Lung (tissue), 11 donors: ENCODE measurements at regions not wholly inside any gene's neighbourhood (a gene's known extent, or its start where the extent isn't known, plus 50 kb on each side); places are given as distances from the start of the nearest gene placed in this dataset.

Source experiments
- ATAC-seq: fragments of 200-7000 bp; cut with Tn5 transposase; one replicate; pipeline ENCODE4 v1.9.1; 2020; ENCODE audit warnings: moderate number of reproducible peaks; ENCODE audit not compliant: insufficient read depth, low FRiP score
- DNase-seq, 3 donors: peaks; one replicate each; pipeline ENCODE4 v3.0.0-alpha.2; 2013 to 2017
- H3K27ac ChIP-seq, 2 donors: one replicate each; pipeline ENCODE4 v1.5.1; 2013; ENCODE audit warnings: mild to moderate bottlenecking in 2 of 2, moderate library complexity in 2 of 2, control low read depth in 1 of 2, inconsistent platforms in 1 of 2, low read depth in 1 of 2, low read length in 1 of 2
- H3K27me3 ChIP-seq, 3 donors: one replicate each; pipeline ENCODE4 v1.5.1; 2013; ENCODE audit warnings: low read length in 2 of 3; ENCODE audit not compliant: control insufficient read depth in 3 of 3, insufficient read depth in 3 of 3
- H3K36me3 ChIP-seq, 4 donors: one replicate each; pipeline ENCODE4 v1.5.1; 2013; ENCODE audit warnings: low read length in 4 of 4, mild to moderate bottlenecking in 1 of 4, moderate library complexity in 1 of 4; ENCODE audit not compliant: control insufficient read depth in 4 of 4, insufficient read depth in 4 of 4
- H3K4me1 ChIP-seq, 5 donors: one replicate each; pipeline ENCODE4 v1.5.1; 2013; ENCODE audit warnings: low read length in 5 of 5, mild to moderate bottlenecking in 2 of 5, moderate library complexity in 1 of 5; ENCODE audit not compliant: control insufficient read depth in 5 of 5, insufficient read depth in 5 of 5
- H3K4me3 ChIP-seq: one replicate; pipeline ENCODE4 v1.5.1; 2013; ENCODE audit warnings: mild to moderate bottlenecking, control low read depth, moderate library complexity
- H3K9ac ChIP-seq, 2 donors: one replicate each; pipeline ENCODE4 v1.5.1; 2013; ENCODE audit warnings: low read length in 2 of 2, control low read depth in 1 of 2; ENCODE audit not compliant: insufficient read depth in 1 of 2
- H3K9me3 ChIP-seq, 4 donors: one replicate each; pipeline ENCODE4 v1.5.1; 2013; ENCODE audit warnings: low read length in 3 of 4, mild to moderate bottlenecking in 1 of 4, moderate library complexity in 1 of 4; ENCODE audit not compliant: control insufficient read depth in 4 of 4, insufficient read depth in 3 of 4
- CTCF ChIP-seq: IDR thresholded peaks from 2 replicates; pipeline ENCODE4 v1.5.1; 2012; ENCODE audit warnings: mild to moderate bottlenecking; ENCODE audit errors: control extremely low read depth, extremely low read depth
- WGBS, 2 donors: extraction: QIAGEN DNeasy Blood & Tissue Kit; methylation state at CpG; one replicate each; pipeline ENCODE4 v1.1.7; 2013; 5-methylcytosine and 5-hydroxymethylcytosine counted together
- donor health status: control.
- donor health status: control.
- donor health status: Bipolar disorder and iron deficiency.
- donor health status: healthy.
- donor health status: DM: yes; HTN: yes; CAD: no.

GRCh38 chr2:106629981-106630380, 142.8 kb downstream of the CD8B2 start:
- no peak for ATAC-seq
- no peak for DNase-seq
- no peaks in the 10 kb centered on the region for H3K36me3 ChIP-seq
- no peak overlapping the region for H3K4me3 ChIP-seq
- TF ChIP-seq CTCF = no peak
- no peak overlapping the region for H3K27ac ChIP-seq
- H3K9me3 ChIP-seq = peaks cover 0 to 19% (median 0%) of the 10 kb centered on the region in 4 donors
- no peaks in the 10 kb centered on the region for H3K4me1 ChIP-seq
- WGBS, 2 donors = 83 to 89% methylated on average over 3 of the region's 3 CpGs
- H3K9ac ChIP-seq = no peak overlapping the region
- H3K27me3 ChIP-seq = peaks cover 0 to 3% (median 0%) of the 10 kb centered on the region in 3 donors

GRCh38 chr2:106631281-106631680, 144.1 kb downstream of the CD8B2 start:
- no peak overlapping the region for H3K9ac ChIP-seq
- peaks cover 0 to 3% (median 0%) of the 10 kb centered on the region in 3 donors for H3K27me3 ChIP-seq
- no peak for TF ChIP-seq CTCF
- no peaks in the 10 kb centered on the region for H3K36me3 ChIP-seq
- DNase-seq (no peak), ATAC-seq (no peak)
- H3K9me3 ChIP-seq = peaks cover 0 to 19% (median 0%) of the 10 kb centered on the region in 4 donors
- no peak overlapping the region for H3K4me3 ChIP-seq
- 89 to 91% methylated on average over 1 of the region's 1 CpG for WGBS, 2 donors
- H3K4me1 ChIP-seq = no peaks in the 10 kb centered on the region
- H3K27ac ChIP-seq = no peak overlapping the region

- H3K9ac ChIP-seq = no peak overlapping the region
- peaks cover 0 to 10% (median 0%) of the 10 kb centered on the region in 5 donors for H3K4me1 ChIP-seq
- TF ChIP-seq CTCF = no peak
- 0% methylated on average over 1 of the region's 1 CpG for WGBS, 2 donors
- no peaks in the 10 kb centered on the region for H3K36me3 ChIP-seq
- H3K27ac ChIP-seq = no peak overlapping the region
- no peak overlapping the region for H3K4me3 ChIP-seq
- DNase-seq (peak in 2 of 3 donors; percentile 58 to 68), ATAC-seq (no peak)
- H3K27me3 ChIP-seq = no peaks in the 10 kb centered on the region
- no peaks in the 10 kb centered on the region for H3K9me3 ChIP-seq
Measured at GRCh38 chr2:106638043-106638442, 150.9 kb downstream of the CD8B2 start.

GRCh38 chr2:106638580-106638979, 151.4 kb downstream of the CD8B2 start:
- Histone ChIP-seq H3K27me3 (no peaks in the 10 kb centered on the region), H3K9me3 (no peaks in the 10 kb centered on the region), H3K9ac (no peak overlapping the region), H3K36me3 (no peaks in the 10 kb centered on the region), H3K4me3 (no peak overlapping the region), H3K4me1 (peaks cover 0 to 10% (median 0%) of the 10 kb centered on the region in 5 donors), H3K27ac (no peak overlapping the region)
- DNase-seq = no peak
- no peak for TF ChIP-seq CTCF
- ATAC-seq = no peak
